ENCODE measurements at regions not wholly inside any gene's neighbourhood (a gene's known extent, or its start where the extent isn't known, plus 50 kb on each side); places are given as distances from the start of the nearest gene placed in this dataset.

DNA sequence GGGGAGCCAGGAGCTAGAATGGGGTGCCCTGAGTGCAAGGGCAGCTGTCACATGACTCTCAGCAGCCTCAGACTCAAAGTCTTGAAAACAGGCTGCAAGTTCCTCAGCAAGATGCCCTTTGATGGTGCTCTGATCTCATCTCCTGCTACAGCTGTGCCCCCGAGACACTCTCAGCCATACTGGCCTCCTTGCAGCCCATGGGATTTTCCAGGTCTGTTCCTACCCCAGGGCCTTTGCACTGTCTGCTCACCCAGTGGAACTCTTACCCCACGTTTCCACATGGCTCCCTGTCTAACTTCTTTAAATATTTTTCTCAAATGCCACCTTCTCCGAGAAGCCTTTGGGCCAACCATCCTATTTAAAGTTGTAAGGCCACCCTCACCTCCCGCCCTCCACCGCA is 146.9 kb downstream of the C16orf95 start:
- no CpG with 5 or more reads among the region's 5 CpGs for WGBS, 2 donors (ENCODE audit: extremely low coverage in 2 of 2, insufficient read length in 2 of 2, insufficient replicate concordance in 1 of 2)
- no peak for DNase-seq (ENCODE audit: low spot score)

DNA sequence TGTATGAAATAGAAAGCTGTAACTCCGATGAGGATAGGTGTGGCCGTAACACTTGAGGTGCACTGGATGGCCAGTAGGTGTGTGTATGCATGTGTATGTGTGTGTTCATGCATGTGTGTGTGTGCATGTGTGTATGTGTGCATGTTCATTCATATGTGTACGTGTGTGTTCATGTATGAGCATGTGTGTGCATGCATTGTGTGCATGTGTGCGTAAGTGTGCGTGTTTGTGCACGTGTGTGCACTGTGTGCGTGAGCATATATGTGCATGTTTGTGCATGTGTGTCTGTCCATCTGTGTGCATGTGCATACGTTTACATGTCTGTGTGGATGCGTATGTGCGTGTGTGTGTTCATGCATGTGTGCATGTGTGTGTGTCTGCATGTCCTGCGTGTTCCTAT is 145.5 kb downstream of the C16orf95 start:
- peaks cover 3% of the 10 kb centered on the region for H3K79me1 ChIP-seq (ENCODE audit: low read depth, low read length)
- H3K9me3 ChIP-seq (replicated peaks in 1 of 2; ENCODE audit: control insufficient read depth in 2 of 2, insufficient read depth in 1 of 2, low read depth in 1 of 2, low read length in 2 of 2): peaks cover 0 to 4% of the 10 kb centered on the region in 2 donors
- peak overlapping the region; percentile 65 for H4K91ac ChIP-seq (ENCODE audit: low read depth, low read length, poor library complexity)
- no peak overlapping the region for H3K27ac ChIP-seq (replicated peaks; ENCODE audit: low read length)
- no CpG with 5 or more reads among the region's 11 CpGs for WGBS, 2 donors (ENCODE audit: extremely low coverage in 2 of 2, insufficient read length in 2 of 2, insufficient replicate concordance in 1 of 2)
- peaks cover 0 to 2% of the 10 kb centered on the region in 2 donors for H3K4me1 ChIP-seq (ENCODE audit: control insufficient read depth in 2 of 2, insufficient read depth in 1 of 2, low read depth in 1 of 2, low read length in 2 of 2)
- H3K4me2 ChIP-seq (ENCODE audit: insufficient read depth, low read length, poor library complexity, severe bottlenecking): no peak overlapping the region
- H4K8ac ChIP-seq (ENCODE audit: low read depth, low read length): no peak overlapping the region
- no peak overlapping the region for H3K18ac ChIP-seq (ENCODE audit: low read length)
- H3K4ac ChIP-seq (ENCODE audit: low read length): peak overlapping the region; percentile 62
- no peak for DNase-seq (ENCODE audit: low spot score)
- no peak overlapping the region for H2BK120ac ChIP-seq (ENCODE audit: low read depth, low read length)
- H2AK5ac ChIP-seq (ENCODE audit: low read depth, low read length): no peak overlapping the region
- H2BK12ac ChIP-seq (ENCODE audit: low read length): no peak overlapping the region
- peak overlapping the region; percentile 72 for H3K14ac ChIP-seq (ENCODE audit: low read length)
- no peaks in the 10 kb centered on the region for H3K27me3 ChIP-seq (ENCODE audit: control insufficient read depth in 3 of 3, insufficient read depth in 3 of 3, low read depth in 1 of 3, low read length in 3 of 3)
- no peaks in the 10 kb centered on the region for H3K36me3 ChIP-seq (replicated peaks in 1 of 2; ENCODE audit: control insufficient read depth in 2 of 2, insufficient read depth in 2 of 2, low read length in 2 of 2)
- H2BK5ac ChIP-seq (ENCODE audit: low read length): no peak overlapping the region
- H2AFZ ChIP-seq (ENCODE audit: low read length): no peak overlapping the region
- peak overlapping the region; percentile 86 for H3K23ac ChIP-seq (ENCODE audit: low read depth, low read length, poor library complexity)
- H2BK15ac ChIP-seq (ENCODE audit: low read length): no peak overlapping the region
- peak overlapping the region in 1 of 2 donors; percentile 49 for H3K4me3 ChIP-seq (ENCODE audit: low read length in 2 of 2)
- peak overlapping the region; percentile 67 for H3K9ac ChIP-seq (ENCODE audit: low read depth, low read length, poor library complexity)

More for the DNA sequence above, 146.9 kb downstream of the C16orf95 start:
- no peak overlapping the region for H3K9ac ChIP-seq (ENCODE audit: low read depth, low read length, poor library complexity)
- H3K27ac ChIP-seq (replicated peaks; ENCODE audit: low read length): no peak overlapping the region
- no peak overlapping the region for H2AFZ ChIP-seq (ENCODE audit: low read length)
- no peak overlapping the region for H3K4ac ChIP-seq (ENCODE audit: low read length)
- no peak overlapping the region for H3K14ac ChIP-seq (ENCODE audit: low read length)
- no peak overlapping the region for H3K4me3 ChIP-seq (ENCODE audit: low read length in 2 of 2)
- H3K18ac ChIP-seq (ENCODE audit: low read length): no peak overlapping the region
- H4K91ac ChIP-seq (ENCODE audit: low read depth, low read length, poor library complexity): no peak overlapping the region
- H3K36me3 ChIP-seq (replicated peaks in 1 of 2; ENCODE audit: control insufficient read depth in 2 of 2, insufficient read depth in 2 of 2, low read length in 2 of 2): no peaks in the 10 kb centered on the region
- H2BK120ac ChIP-seq (ENCODE audit: low read depth, low read length): no peak overlapping the region
- H2BK5ac ChIP-seq (ENCODE audit: low read length): no peak overlapping the region
- no peak overlapping the region for H4K8ac ChIP-seq (ENCODE audit: low read depth, low read length)
- no peak overlapping the region for H3K4me2 ChIP-seq (ENCODE audit: insufficient read depth, low read length, poor library complexity, severe bottlenecking)
- H2AK5ac ChIP-seq (ENCODE audit: low read depth, low read length): no peak overlapping the region
- peak overlapping the region; percentile 5 for H3K23ac ChIP-seq (ENCODE audit: low read depth, low read length, poor library complexity)
- peaks cover 3% of the 10 kb centered on the region for H3K79me1 ChIP-seq (ENCODE audit: low read depth, low read length)
- H3K27me3 ChIP-seq (ENCODE audit: control insufficient read depth in 3 of 3, insufficient read depth in 3 of 3, low read depth in 1 of 3, low read length in 3 of 3): no peaks in the 10 kb centered on the region
- no peak overlapping the region for H2BK15ac ChIP-seq (ENCODE audit: low read length)
- H3K4me1 ChIP-seq (ENCODE audit: control insufficient read depth in 2 of 2, insufficient read depth in 1 of 2, low read depth in 1 of 2, low read length in 2 of 2): peaks cover 0 to 2% of the 10 kb centered on the region in 2 donors
- H3K9me3 ChIP-seq (replicated peaks in 1 of 2; ENCODE audit: control insufficient read depth in 2 of 2, insufficient read depth in 1 of 2, low read depth in 1 of 2, low read length in 2 of 2): peaks cover 0 to 4% of the 10 kb centered on the region in 2 donors
- no peak overlapping the region for H2BK12ac ChIP-seq (ENCODE audit: low read length)

DNA sequence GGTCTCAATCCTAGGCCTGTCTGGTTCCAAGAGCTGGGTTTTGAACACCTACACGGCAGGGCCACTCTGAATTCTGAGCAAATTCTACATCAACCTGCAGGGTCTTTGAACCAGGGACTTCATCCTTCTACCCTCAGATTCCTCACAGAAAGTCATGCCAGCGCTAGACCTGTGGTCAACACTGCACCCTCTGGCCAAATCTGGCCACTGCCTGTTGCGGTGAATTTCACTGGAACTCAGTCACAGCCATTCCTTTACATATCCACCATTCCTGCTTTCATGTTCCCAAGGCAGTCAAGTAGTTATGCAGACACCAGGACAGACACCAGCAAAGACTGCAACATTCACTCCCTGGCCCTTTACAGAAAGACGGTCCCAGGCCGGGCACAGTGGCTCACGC is 144.6 kb downstream of the C16orf95 start:
- H2BK12ac ChIP-seq (ENCODE audit: low read length): no peak overlapping the region
- no peaks in the 10 kb centered on the region for H3K36me3 ChIP-seq (replicated peaks in 1 of 2; ENCODE audit: control insufficient read depth in 2 of 2, insufficient read depth in 2 of 2, low read length in 2 of 2)
- no peak overlapping the region for H2BK120ac ChIP-seq (ENCODE audit: low read depth, low read length)
- no peak overlapping the region for H3K23ac ChIP-seq (ENCODE audit: low read depth, low read length, poor library complexity)
- no peak overlapping the region for H3K14ac ChIP-seq (ENCODE audit: low read length)
- H3K4me2 ChIP-seq (ENCODE audit: insufficient read depth, low read length, poor library complexity, severe bottlenecking): no peak overlapping the region
- no peak for DNase-seq (ENCODE audit: low spot score)
- no peak overlapping the region for H4K91ac ChIP-seq (ENCODE audit: low read depth, low read length, poor library complexity)
- no peak overlapping the region for H3K27ac ChIP-seq (replicated peaks; ENCODE audit: low read length)
- H3K4me1 ChIP-seq (ENCODE audit: control insufficient read depth in 2 of 2, insufficient read depth in 1 of 2, low read depth in 1 of 2, low read length in 2 of 2): peaks cover 7% of the 10 kb centered on the region in 2 donors
- no peak overlapping the region for H2AFZ ChIP-seq (ENCODE audit: low read length)
- H2AK5ac ChIP-seq (ENCODE audit: low read depth, low read length): no peak overlapping the region
- H3K4me3 ChIP-seq (ENCODE audit: low read length in 2 of 2): no peak overlapping the region
- H4K8ac ChIP-seq (ENCODE audit: low read depth, low read length): no peak overlapping the region
- no peak overlapping the region for H3K4ac ChIP-seq (ENCODE audit: low read length)
- peaks cover 0 to 4% of the 10 kb centered on the region in 2 donors for H3K9me3 ChIP-seq (replicated peaks in 1 of 2; ENCODE audit: control insufficient read depth in 2 of 2, insufficient read depth in 1 of 2, low read depth in 1 of 2, low read length in 2 of 2)
- H3K9ac ChIP-seq (ENCODE audit: low read depth, low read length, poor library complexity): no peak overlapping the region
- H3K79me1 ChIP-seq (ENCODE audit: low read depth, low read length): peaks cover 5% of the 10 kb centered on the region
- H2BK5ac ChIP-seq (ENCODE audit: low read length): no peak overlapping the region
- no peak overlapping the region for H3K18ac ChIP-seq (ENCODE audit: low read length)
- WGBS, 2 donors (ENCODE audit: extremely low coverage in 2 of 2, insufficient read length in 2 of 2, insufficient replicate concordance in 1 of 2): no CpG with 5 or more reads among the region's 6 CpGs
- H2BK15ac ChIP-seq (ENCODE audit: low read length): no peak overlapping the region
- no peaks in the 10 kb centered on the region for H3K27me3 ChIP-seq (ENCODE audit: control insufficient read depth in 3 of 3, insufficient read depth in 3 of 3, low read depth in 1 of 3, low read length in 3 of 3)

DNA sequence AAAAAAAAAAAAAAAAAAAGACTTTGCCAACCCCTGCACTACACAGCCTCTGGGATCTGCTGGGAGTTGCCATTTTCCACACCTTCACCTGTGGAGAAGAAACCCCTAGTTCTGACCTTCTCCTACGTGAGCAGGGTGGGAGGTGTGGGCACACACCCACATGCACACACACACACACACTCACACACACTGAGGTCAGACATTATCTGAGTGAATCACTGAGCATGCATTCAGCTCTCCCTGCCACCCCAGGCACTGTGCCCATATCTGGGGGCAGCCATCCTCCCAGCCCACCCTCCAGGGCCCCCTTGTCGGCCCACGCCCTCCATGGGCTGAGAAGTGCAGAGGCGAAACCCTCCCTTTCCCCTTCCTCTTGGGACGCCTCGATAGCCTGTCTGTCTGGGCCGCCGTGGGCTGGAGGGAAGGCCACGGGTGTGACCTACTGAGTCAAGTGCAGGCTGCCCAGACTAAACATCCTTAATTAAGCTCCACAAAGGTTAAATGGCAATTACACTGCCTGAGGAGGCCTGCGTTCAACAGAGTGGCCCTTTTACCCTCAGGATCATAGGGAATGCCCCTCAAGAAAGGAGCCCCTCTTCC is 143.8 kb downstream of the C16orf95 start:
- Histone ChIP-seq H2AFZ (ENCODE audit: low read length) (no peak overlapping the region), H3K4ac (ENCODE audit: low read length) (no peak overlapping the region), H3K27me3 (ENCODE audit: control insufficient read depth in 3 of 3, insufficient read depth in 3 of 3, low read depth in 1 of 3, low read length in 3 of 3) (no peaks in the 10 kb centered on the region), H3K14ac (ENCODE audit: low read length) (no peak overlapping the region), H4K8ac (ENCODE audit: low read depth, low read length) (no peak overlapping the region), H3K36me3 (replicated peaks in 1 of 2; ENCODE audit: control insufficient read depth in 2 of 2, insufficient read depth in 2 of 2, low read length in 2 of 2) (no peaks in the 10 kb centered on the region), H2BK15ac (ENCODE audit: low read length) (no peak overlapping the region), H2AK5ac (ENCODE audit: low read depth, low read length) (no peak overlapping the region), H3K27ac (replicated peaks; ENCODE audit: low read length) (no peak overlapping the region), H3K4me2 (ENCODE audit: insufficient read depth, low read length, poor library complexity, severe bottlenecking) (no peak overlapping the region), H3K79me1 (ENCODE audit: low read depth, low read length) (peaks cover 5% of the 10 kb centered on the region), H3K9ac (ENCODE audit: low read depth, low read length, poor library complexity) (no peak overlapping the region), H3K18ac (ENCODE audit: low read length) (no peak overlapping the region), H3K4me1 (ENCODE audit: control insufficient read depth in 2 of 2, insufficient read depth in 1 of 2, low read depth in 1 of 2, low read length in 2 of 2) (peaks cover 12 to 14% of the 10 kb centered on the region in 2 donors), H4K91ac (ENCODE audit: low read depth, low read length, poor library complexity) (no peak overlapping the region), H2BK5ac (ENCODE audit: low read length) (no peak overlapping the region), H2BK120ac (ENCODE audit: low read depth, low read length) (no peak overlapping the region), H3K9me3 (replicated peaks in 1 of 2; ENCODE audit: control insufficient read depth in 2 of 2, insufficient read depth in 1 of 2, low read depth in 1 of 2, low read length in 2 of 2) (peaks cover 0 to 4% of the 10 kb centered on the region in 2 donors), H3K23ac (ENCODE audit: low read depth, low read length, poor library complexity) (no peak overlapping the region), H3K4me3 (ENCODE audit: low read length in 2 of 2) (no peak overlapping the region), H2BK12ac (ENCODE audit: low read length) (no peak overlapping the region)
- no CpG with 5 or more reads among the region's 10 CpGs for WGBS, 2 donors (ENCODE audit: extremely low coverage in 2 of 2, insufficient read length in 2 of 2, insufficient replicate concordance in 1 of 2)
- no peak for DNase-seq (ENCODE audit: low spot score)
